Neural progenitor cell (in vitro differentiated cells): ENCODE measurements at regions not wholly inside any gene's neighbourhood (a gene's known extent, or its start where the extent isn't known, plus 50 kb on each side); places are given as distances from the start of the nearest gene placed in this dataset.

Experiments
- DNase-seq: peaks from one replicate; pipeline ENCODE4 v3.0.0-alpha.2; 2016; ENCODE audit warnings: low spot score
- H2AFZ ChIP-seq: fragments of 200-600 bp; sonication (generic); replicated peaks from 2 replicates; pipeline ENCODE4 v1.6.1; 2016; ENCODE audit warnings: antibody characterized with exemption
- H3F3A ChIP-seq: fragments of 200-600 bp; sonication (generic); 2 replicates; pipeline ENCODE4 v1.6.1; 2016; ENCODE audit warnings: antibody characterized with exemption, low read depth
- H3K27ac ChIP-seq: fragments of 200-600 bp; sonication (generic); 2 replicates; pipeline ENCODE4 v1.5.1; 2016; ENCODE audit warnings: mild to moderate bottlenecking
- H3K27me3 ChIP-seq: fragments of 200-600 bp; sonication (generic); 2 replicates; pipeline ENCODE4 v1.6.1; 2016; ENCODE audit warnings: mild to moderate bottlenecking, moderate library complexity
- H3K36me3 ChIP-seq: fragments of 200-600 bp; sonication (generic); 2 replicates; pipeline ENCODE4 v1.5.1; 2016
- H3K4me1 ChIP-seq: fragments of 200-600 bp; sonication (generic); 2 replicates; pipeline ENCODE4 v1.6.1; 2016; ENCODE audit warnings: mixed run types
- H3K4me2 ChIP-seq: fragments of 200-600 bp; sonication (generic); 2 replicates; pipeline ENCODE4 v1.6.1; 2016
- H3K4me3 ChIP-seq: fragments of 200-600 bp; sonication (generic); 2 replicates; pipeline ENCODE4 v1.5.1; 2016
- H3K79me2 ChIP-seq: fragments of 200-600 bp; sonication (generic); 2 replicates; pipeline ENCODE4 v1.6.1; 2016; ENCODE audit warnings: low read depth
- H3K9ac ChIP-seq: fragments of 200-600 bp; sonication (generic); 2 replicates; pipeline ENCODE4 v1.6.1; 2016
- H3K9me3 ChIP-seq: fragments of 200-600 bp; sonication (generic); 2 replicates; pipeline ENCODE4 v1.5.1; 2016; ENCODE audit warnings: low read depth
- H4K20me1 ChIP-seq: fragments of 200-600 bp; sonication (generic); 2 replicates; pipeline ENCODE4 v1.6.1; 2016; ENCODE audit warnings: low read depth
- H3K27ac Mint-ChIP-seq: 3 replicates; pipeline ENCODE4 v1.8.0; 2021; ENCODE audit warnings: mixed read lengths
- H3K27me3 Mint-ChIP-seq: 2 replicates; pipeline ENCODE4 v1.8.0; 2022; ENCODE audit warnings: low read depth, mild to moderate bottlenecking, inconsistent platforms, moderate library complexity, mixed read lengths; ENCODE audit not compliant: insufficient read depth
- H3K36me3 Mint-ChIP-seq: 3 replicates; pipeline ENCODE4 v1.8.0; 2021; ENCODE audit warnings: mixed read lengths
- H3K4me1 Mint-ChIP-seq: 3 replicates; pipeline ENCODE4 v1.8.0; 2021; ENCODE audit warnings: mixed read lengths
- H3K4me3 Mint-ChIP-seq: 3 replicates; pipeline ENCODE4 v1.8.0; 2021; ENCODE audit warnings: mild to moderate bottlenecking, moderate library complexity, mixed read lengths
- H3K9me3 Mint-ChIP-seq: 3 replicates; pipeline ENCODE4 v1.8.0; 2020; ENCODE audit warnings: mixed read lengths
- CTCF ChIP-seq: fragments of 200-600 bp; sonication (generic); IDR thresholded peaks from 2 replicates; pipeline ENCODE4 v1.5.1; 2017; ENCODE audit warnings: antibody characterized with exemption, mild to moderate bottlenecking
- EZH2 ChIP-seq: fragments of 200-600 bp; sonication (generic); IDR thresholded peaks from 2 replicates; pipeline ENCODE4 v1.6.1; 2017; ENCODE audit warnings: antibody characterized with exemption, mild to moderate bottlenecking, moderate library complexity
- EZH2phosphoT487 ChIP-seq: fragments of 200-600 bp; sonication (generic); IDR thresholded peaks from 2 replicates; pipeline ENCODE4 v1.6.1; 2017; ENCODE audit warnings: antibody characterized with exemption

GRCh38 chr1:114282751-114283403 lies 129.2 kb upstream of the SYT6 start:
- Histone ChIP-seq H2AFZ (no peak overlapping the region), H3K9me3 (no peaks in the 10 kb centered on the region), H3K9ac (no peak overlapping the region), H3K4me2 (no peak overlapping the region), H3F3A (no peaks in the 10 kb centered on the region), H4K20me1 (no peaks in the 10 kb centered on the region), H3K4me3 (no peak overlapping the region), H3K27ac (no peak overlapping the region), H3K36me3 (no peaks in the 10 kb centered on the region), H3K4me1 (peaks cover 5% of the 10 kb centered on the region), H3K27me3 (no peaks in the 10 kb centered on the region), H3K79me2 (no peaks in the 10 kb centered on the region)
- Mint-ChIP-seq H3K9me3 (no peaks in the 10 kb centered on the region), H3K27ac (no peak overlapping the region), H3K4me1 (peaks cover 30% of the 10 kb centered on the region), H3K27me3 (peaks cover 8% of the 10 kb centered on the region), H3K4me3 (no peak overlapping the region), H3K36me3 (no peaks in the 10 kb centered on the region)
- TF ChIP-seq EZH2 (no peak), CTCF (peak; percentile 91)
- peak; percentile 92 for DNase-seq

DNA sequence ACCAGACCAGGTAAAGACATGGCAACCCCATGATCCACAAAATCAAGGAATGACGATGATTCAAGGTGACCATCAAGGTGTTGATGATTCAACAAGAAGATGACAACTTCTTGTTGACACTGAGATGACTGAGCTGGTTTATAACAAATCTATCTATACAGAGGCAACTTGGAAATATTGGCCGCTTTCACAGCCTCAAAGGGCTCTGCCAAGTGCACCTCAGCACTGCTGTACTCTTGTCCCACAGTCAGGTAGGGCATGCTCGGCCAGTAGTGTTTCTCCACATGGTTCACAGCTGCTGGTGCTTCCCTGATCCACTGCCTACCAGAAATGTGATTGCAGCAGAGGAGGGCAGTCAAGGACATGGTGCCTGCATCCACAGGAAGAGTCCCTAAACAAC lies 125.2 kb upstream of the SYT6 start:
- Histone ChIP-seq H3K4me1 (peaks cover 8% of the 10 kb centered on the region), H3K36me3 (no peaks in the 10 kb centered on the region), H3K4me2 (no peak overlapping the region), H3K9ac (no peak overlapping the region), H3K4me3 (no peak overlapping the region), H3K9me3 (no peaks in the 10 kb centered on the region), H3K27ac (no peak overlapping the region), H3F3A (no peaks in the 10 kb centered on the region), H4K20me1 (no peaks in the 10 kb centered on the region), H3K27me3 (no peaks in the 10 kb centered on the region), H2AFZ (no peak overlapping the region), H3K79me2 (no peaks in the 10 kb centered on the region)
- no peak for DNase-seq
- H3K27me3 Mint-ChIP-seq = peaks cover 2% of the 10 kb centered on the region
- H3K9me3 Mint-ChIP-seq = no peaks in the 10 kb centered on the region
- TF ChIP-seq EZH2 (no peak), EZH2phosphoT487 (no peak), CTCF (no peak)
- peaks cover 12% of the 10 kb centered on the region for H3K4me1 Mint-ChIP-seq
- no peak overlapping the region for H3K4me3 Mint-ChIP-seq
- no peaks in the 10 kb centered on the region for H3K36me3 Mint-ChIP-seq
- no peak overlapping the region for H3K27ac Mint-ChIP-seq

- H3K9ac ChIP-seq = no peak overlapping the region
- no peak overlapping the region for H3K4me3 ChIP-seq
- DNase-seq = no peak
- no peak overlapping the region for H3K4me2 ChIP-seq
- no peak overlapping the region for H3K4me3 Mint-ChIP-seq
- no peaks in the 10 kb centered on the region for H3K36me3 Mint-ChIP-seq
- no peaks in the 10 kb centered on the region for H4K20me1 ChIP-seq
- peaks cover 12% of the 10 kb centered on the region for H3K4me1 Mint-ChIP-seq
- H3K9me3 Mint-ChIP-seq = no peaks in the 10 kb centered on the region
- no peaks in the 10 kb centered on the region for H3K27me3 ChIP-seq
- no peaks in the 10 kb centered on the region for H3K79me2 ChIP-seq
- H3K27ac ChIP-seq = no peak overlapping the region
- H3K36me3 ChIP-seq = no peaks in the 10 kb centered on the region
- H3K27me3 Mint-ChIP-seq = peaks cover 2% of the 10 kb centered on the region
- H3K27ac Mint-ChIP-seq = no peak overlapping the region
- H3F3A ChIP-seq = no peaks in the 10 kb centered on the region
- H3K9me3 ChIP-seq = no peaks in the 10 kb centered on the region
- peaks cover 8% of the 10 kb centered on the region for H3K4me1 ChIP-seq
- TF ChIP-seq EZH2phosphoT487 (no peak), EZH2 (no peak), CTCF (no peak)
- no peak overlapping the region for H2AFZ ChIP-seq
Measured at GRCh38 chr1:114278430-114278829, 124.8 kb upstream of the SYT6 start.
